ENCODE measurements at regions not wholly inside any gene's neighbourhood (a gene's known extent, or its start where the extent isn't known, plus 50 kb on each side); places are given as distances from the start of the nearest gene placed in this dataset.

DNA sequence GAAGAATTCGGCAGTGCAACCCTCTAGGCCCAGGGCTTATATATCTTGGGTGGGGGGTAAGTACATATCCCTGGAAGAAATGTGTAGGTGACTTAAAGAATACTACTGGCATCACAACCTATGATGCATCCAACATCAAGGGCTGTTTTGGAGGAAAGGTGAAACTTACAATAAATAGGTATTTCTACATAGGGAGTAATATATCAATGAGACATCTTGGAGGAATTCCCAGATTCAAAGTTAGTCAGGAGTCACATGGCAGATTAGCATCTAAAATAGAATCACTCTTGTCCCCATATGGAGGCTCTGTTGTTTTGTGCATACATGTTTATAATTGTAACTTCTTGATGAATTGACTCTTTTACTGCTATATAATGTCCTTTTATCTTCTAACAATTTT, 375.5 kb downstream of the PAX1 start:
- no peaks in the 10 kb centered on the region for H3K36me3 ChIP-seq
- TF ChIP-seq CTCF (IDR thresholded peaks at IDR 0.05) (no peak), POLR2A (IDR thresholded peaks at IDR 0.05) (no peak)
- no peaks in the 10 kb centered on the region for H3K4me1 ChIP-seq
- intact Hi-C loops (cut with DNase I) = no loop called here
- H3K9me3 ChIP-seq = no peaks in the 10 kb centered on the region
- H3K27me3 ChIP-seq = no peaks in the 10 kb centered on the region
- no peak overlapping the region for H3K4me3 ChIP-seq (replicated peaks in 1 of 3)
- H3K27ac ChIP-seq = no peak overlapping the region
- DNase-seq = no peak
- 52 to 80% methylated on average over 1 of the region's 1 CpG for WGBS, 2 donors

- TF ChIP-seq POLR2A (IDR thresholded peaks at IDR 0.05) (no peak), CTCF (IDR thresholded peaks at IDR 0.05) (no peak)
- 87 to 93% methylated on average over 1 of the region's 1 CpG for WGBS, 2 donors
- Histone ChIP-seq H3K27ac (no peak overlapping the region), H3K9me3 (no peaks in the 10 kb centered on the region), H3K4me1 (no peaks in the 10 kb centered on the region), H3K36me3 (no peaks in the 10 kb centered on the region), H3K27me3 (no peaks in the 10 kb centered on the region), H3K4me3 (replicated peaks in 1 of 3) (no peak overlapping the region)
- no peak for DNase-seq
- intact Hi-C loops (cut with DNase I) = no loop called here
Observed at GRCh38 chr20:22074635-22075034, 369.2 kb downstream of the PAX1 start.

GRCh38 chr20:22071841-22072240, 366.4 kb downstream of the PAX1 start:
- no peak overlapping the region for H3K4me3 ChIP-seq (replicated peaks in 1 of 3)
- intact Hi-C loops (cut with DNase I) = no loop called here
- TF ChIP-seq CTCF (IDR thresholded peaks at IDR 0.05) (no peak), POLR2A (IDR thresholded peaks at IDR 0.05) (no peak)
- H3K36me3 ChIP-seq = no peaks in the 10 kb centered on the region
- no peak overlapping the region for H3K27ac ChIP-seq
- DNase-seq = no peak
- H3K9me3 ChIP-seq = no peaks in the 10 kb centered on the region
- 79 to 84% methylated on average over 2 of the region's 2 CpGs for WGBS, 2 donors
- H3K27me3 ChIP-seq = no peaks in the 10 kb centered on the region
- no peaks in the 10 kb centered on the region for H3K4me1 ChIP-seq

GRCh38 chr20:22070610-22071058, 365.2 kb downstream of the PAX1 start:
- H3K27me3 ChIP-seq = no peaks in the 10 kb centered on the region
- no peak overlapping the region for H3K27ac ChIP-seq
- DNase-seq = no peak
- no peaks in the 10 kb centered on the region for H3K36me3 ChIP-seq
- H3K4me1 ChIP-seq = no peaks in the 10 kb centered on the region
- no peaks in the 10 kb centered on the region for H3K9me3 ChIP-seq
- no peak overlapping the region for H3K4me3 ChIP-seq (replicated peaks in 1 of 3)
- WGBS, 2 donors = 60 to 67% methylated on average over 4 of the region's 4 CpGs
- TF ChIP-seq POLR2A (IDR thresholded peaks at IDR 0.05) = no peak
- no peak for TF ChIP-seq CTCF (IDR thresholded peaks at IDR 0.05)
- intact Hi-C loops (cut with DNase I) = no loop called here

GRCh38 chr20:22063753-22064152, 358.3 kb downstream of the PAX1 start:
- H3K36me3 ChIP-seq = no peaks in the 10 kb centered on the region
- TF ChIP-seq CTCF (IDR thresholded peaks at IDR 0.05) = no peak
- no peak for TF ChIP-seq POLR2A (IDR thresholded peaks at IDR 0.05)
- H3K27ac ChIP-seq = no peak overlapping the region
- 72 to 73% methylated on average over 1 of the region's 1 CpG for WGBS, 2 donors
- no peaks in the 10 kb centered on the region for H3K9me3 ChIP-seq
- H3K4me3 ChIP-seq (replicated peaks in 1 of 3) = no peak overlapping the region
- H3K4me1 ChIP-seq = no peaks in the 10 kb centered on the region
- no peaks in the 10 kb centered on the region for H3K27me3 ChIP-seq
- DNase-seq = no peak
- intact Hi-C loops (cut with DNase I) = no loop called here

All from thyroid gland (tissue), 4 donors.